Activated CD4-positive, alpha-beta memory T cell treated with anti-CD3 and anti-CD28 coated beads for 36 hours (primary cell): ENCODE measurements at regions not wholly inside any gene's neighbourhood (a gene's known extent, or its start where the extent isn't known, plus 50 kb on each side); places are given as distances from the start of the nearest gene placed in this dataset.

ENCODE experiments used
- CTCF ChIA-PET: fragments of 350-600 bp; sonication (Branson Sonifier 250); formaldehyde crosslinking; loops from one replicate; lab custom pipeline; 2021; ENCODE audit warnings: antibody characterized with exemption, inconsistent platforms; lab: Charles Lee
- POLR2A ChIA-PET: fragments of 350-600 bp; sonication (Branson Sonifier 250); formaldehyde crosslinking; loops from one replicate; lab custom pipeline; 2021; ENCODE audit warnings: antibody characterized with exemption; lab: Charles Lee
- DNase-seq: peaks from one replicate; pipeline ENCODE4 v3.0.0-alpha.2; 2020
- H3K27ac Mint-ChIP-seq: one replicate; pipeline ENCODE4 v1.8.0; 2021; ENCODE audit warnings: mixed read lengths
- H3K27me3 Mint-ChIP-seq: one replicate; pipeline ENCODE4 v1.8.0; 2021; ENCODE audit warnings: mixed read lengths
- H3K36me3 Mint-ChIP-seq: one replicate; pipeline ENCODE4 v1.8.0; 2021; ENCODE audit warnings: mixed read lengths
- H3K4me1 Mint-ChIP-seq: one replicate; pipeline ENCODE4 v1.8.0; 2021; ENCODE audit warnings: low read depth, mixed read lengths
- H3K4me3 Mint-ChIP-seq: one replicate; pipeline ENCODE4 v1.8.0; 2021; ENCODE audit warnings: mild to moderate bottlenecking, mixed read lengths
- H3K9me3 Mint-ChIP-seq: one replicate; pipeline ENCODE4 v1.8.0; 2021; ENCODE audit warnings: mixed read lengths
- intact Hi-C: fragments of 100-400 bp; cut with micrococcal nuclease; formaldehyde crosslinking; loops from one replicate; pipeline ENCODE4 v1.15.1; 2023

DNA sequence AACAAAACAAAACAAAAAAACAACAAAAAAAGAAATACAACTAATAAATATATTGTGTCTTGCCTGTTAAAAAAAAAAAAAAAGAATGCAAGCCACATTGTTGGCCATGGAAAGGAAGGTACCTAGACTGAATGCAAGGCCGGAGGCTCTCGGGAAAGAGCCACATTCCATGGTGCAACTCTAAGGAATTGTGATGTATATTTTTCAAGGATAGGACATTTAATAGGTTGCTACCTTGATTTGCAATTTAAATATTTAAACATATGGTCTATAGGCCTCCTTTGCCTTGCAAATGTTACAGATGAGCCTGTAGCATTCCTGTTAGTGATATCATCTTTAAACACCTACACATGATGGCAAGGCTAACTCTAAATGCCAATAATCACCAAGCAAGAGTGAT is 650.9 kb downstream of the TOX3 start:
- H3K4me3 Mint-ChIP-seq = no peak overlapping the region
- H3K27ac Mint-ChIP-seq = no peak overlapping the region
- CTCF ChIA-PET = no interaction called here
- H3K36me3 Mint-ChIP-seq = no peaks in the 10 kb centered on the region
- DNase-seq = no peak
- no peaks in the 10 kb centered on the region for H3K4me1 Mint-ChIP-seq
- peaks cover 4% of the 10 kb centered on the region for H3K9me3 Mint-ChIP-seq
- POLR2A ChIA-PET = no interaction called here
- no peaks in the 10 kb centered on the region for H3K27me3 Mint-ChIP-seq
- intact Hi-C loops = no loop called here

DNA sequence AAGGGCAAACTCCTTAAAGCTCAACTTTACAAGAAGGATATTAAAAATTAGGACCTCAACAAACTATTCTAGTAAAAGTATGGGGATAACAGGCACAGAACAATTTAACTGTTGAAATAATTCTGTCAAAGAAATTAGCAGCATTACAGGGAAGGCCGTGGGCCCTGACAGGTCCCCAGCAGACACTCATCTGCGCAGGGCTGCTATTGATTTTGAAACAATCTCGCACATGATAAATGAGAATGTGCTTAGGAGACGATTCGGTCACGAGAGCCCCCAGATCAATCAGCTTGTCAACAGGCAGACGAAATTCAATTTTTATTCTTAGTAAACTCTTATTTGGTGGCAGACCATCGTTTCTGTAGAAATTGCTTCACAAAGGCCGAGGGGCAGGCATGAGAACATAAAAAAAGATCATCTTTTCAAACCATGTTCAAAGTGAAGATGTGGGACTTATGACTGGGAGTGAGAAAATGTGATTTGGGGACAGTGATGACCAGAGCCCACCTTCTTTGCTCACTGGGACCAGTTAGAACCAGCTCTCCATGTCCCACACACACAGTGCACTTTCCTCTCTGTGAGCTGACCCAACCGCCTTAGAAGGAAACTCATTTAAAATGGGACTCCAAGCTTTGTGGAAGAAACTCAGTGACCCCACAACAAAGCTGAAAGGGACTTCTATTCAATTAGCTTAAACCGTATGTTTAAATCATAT is 654.5 kb downstream of the TOX3 start:
- H3K4me1 Mint-ChIP-seq = no peaks in the 10 kb centered on the region
- H3K27me3 Mint-ChIP-seq = no peaks in the 10 kb centered on the region
- ChIA-PET POLR2A (no interaction called here), CTCF (no interaction called here)
- no peak overlapping the region for H3K4me3 Mint-ChIP-seq
- peaks cover 8% of the 10 kb centered on the region for H3K9me3 Mint-ChIP-seq
- intact Hi-C loops = no loop called here
- no peak overlapping the region for H3K27ac Mint-ChIP-seq
- H3K36me3 Mint-ChIP-seq = no peaks in the 10 kb centered on the region
- no peak for DNase-seq

DNA sequence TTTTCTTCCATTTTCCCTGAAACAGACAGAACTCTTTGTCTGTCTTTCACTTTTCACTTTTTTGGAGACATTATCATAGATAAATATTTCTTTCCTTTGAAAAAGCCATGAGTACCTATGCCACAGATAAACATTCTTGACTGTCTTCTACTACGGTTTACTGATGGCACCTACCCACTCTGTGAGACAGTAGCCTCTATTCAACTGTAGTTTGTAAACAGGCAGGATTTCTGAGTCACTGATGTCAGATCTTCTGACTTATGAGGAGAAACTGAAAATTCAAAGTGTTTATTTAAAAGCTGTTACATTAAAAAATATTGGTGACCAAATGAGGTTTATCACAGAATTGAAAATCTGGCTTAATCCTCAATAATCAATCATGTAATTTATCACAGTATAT is 658.4 kb downstream of the TOX3 start:
- no peak for DNase-seq
- ChIA-PET POLR2A (no interaction called here), CTCF (no interaction called here)
- no peaks in the 10 kb centered on the region for H3K4me1 Mint-ChIP-seq
- no peak overlapping the region for H3K27ac Mint-ChIP-seq
- peaks cover 4% of the 10 kb centered on the region for H3K9me3 Mint-ChIP-seq
- intact Hi-C loops = no loop called here
- H3K4me3 Mint-ChIP-seq = no peak overlapping the region
- no peaks in the 10 kb centered on the region for H3K27me3 Mint-ChIP-seq
- no peaks in the 10 kb centered on the region for H3K36me3 Mint-ChIP-seq

DNA sequence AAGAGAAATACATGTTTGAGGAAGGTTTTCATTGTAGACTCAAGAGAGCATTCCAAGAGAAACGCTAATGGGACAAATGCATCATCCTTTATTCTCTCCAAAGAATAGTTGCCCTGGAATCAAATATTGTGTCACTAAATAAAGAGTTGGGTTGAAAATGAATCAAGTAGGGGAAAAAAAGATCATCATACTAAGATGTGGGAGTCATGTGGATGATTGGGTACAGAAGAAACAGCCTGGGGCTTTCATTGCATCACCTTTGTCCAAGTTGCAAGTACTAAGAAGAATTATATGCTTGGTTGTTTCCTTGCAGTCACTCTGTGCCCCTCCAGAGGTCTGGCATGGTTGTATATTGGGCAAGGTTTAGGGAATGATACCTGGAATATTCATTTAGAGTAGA is 658.9 kb downstream of the TOX3 start:
- Mint-ChIP-seq H3K27me3 (no peaks in the 10 kb centered on the region), H3K4me1 (no peaks in the 10 kb centered on the region), H3K9me3 (peaks cover 4% of the 10 kb centered on the region), H3K4me3 (no peak overlapping the region), H3K36me3 (no peaks in the 10 kb centered on the region), H3K27ac (no peak overlapping the region)
- intact Hi-C loops = no loop called here
- ChIA-PET CTCF (no interaction called here), POLR2A (no interaction called here)
- DNase-seq = no peak

DNA sequence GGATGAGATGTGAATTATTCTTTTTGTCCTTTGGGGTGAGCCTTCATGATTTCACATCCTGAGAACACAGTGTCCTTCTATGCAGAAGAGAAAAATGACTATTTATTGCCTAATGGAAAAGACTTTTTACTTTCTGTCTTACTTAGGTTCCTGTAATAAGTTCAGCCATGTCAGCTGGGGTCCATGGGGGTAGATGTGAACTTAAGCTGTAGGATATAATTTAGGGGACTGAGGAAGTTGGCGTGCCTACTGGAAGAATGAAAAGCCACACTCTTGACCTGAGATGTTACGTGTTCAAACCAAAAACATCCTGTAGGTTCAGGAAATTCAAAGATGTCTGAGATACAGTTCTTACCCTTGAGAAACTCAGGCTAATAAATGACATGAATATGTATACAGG is 660.5 kb downstream of the TOX3 start:
- Mint-ChIP-seq H3K9me3 (peaks cover 4% of the 10 kb centered on the region), H3K27me3 (no peaks in the 10 kb centered on the region), H3K36me3 (no peaks in the 10 kb centered on the region), H3K4me3 (no peak overlapping the region), H3K4me1 (no peaks in the 10 kb centered on the region), H3K27ac (no peak overlapping the region)
- POLR2A ChIA-PET = no interaction called here
- CTCF ChIA-PET = no interaction called here
- no peak for DNase-seq
- intact Hi-C loops = no loop called here

DNA sequence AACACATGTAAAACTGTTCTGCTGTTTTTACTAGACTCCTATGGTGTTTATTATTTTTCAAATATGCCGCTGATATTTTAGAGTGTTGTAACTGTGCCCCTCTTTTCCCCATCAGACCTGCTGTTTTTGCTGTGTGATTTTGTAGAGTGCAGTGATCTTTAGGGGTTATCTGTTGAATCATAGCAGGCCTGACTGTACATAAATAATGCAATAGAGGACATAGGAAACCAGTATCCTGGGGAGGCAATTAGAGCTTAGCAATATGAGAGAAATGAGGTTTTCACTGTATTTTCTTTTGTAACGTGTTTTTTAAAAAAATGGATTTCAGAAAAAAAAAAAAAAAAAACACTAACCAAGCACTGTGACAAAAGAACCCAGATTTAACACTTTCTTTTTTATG is 662.2 kb downstream of the TOX3 start:
- intact Hi-C loops = no loop called here
- Mint-ChIP-seq H3K27ac (no peak overlapping the region), H3K27me3 (no peaks in the 10 kb centered on the region), H3K4me1 (no peaks in the 10 kb centered on the region), H3K36me3 (no peaks in the 10 kb centered on the region), H3K9me3 (no peaks in the 10 kb centered on the region), H3K4me3 (no peak overlapping the region)
- DNase-seq = no peak
- ChIA-PET CTCF (no interaction called here), POLR2A (no interaction called here)

DNA sequence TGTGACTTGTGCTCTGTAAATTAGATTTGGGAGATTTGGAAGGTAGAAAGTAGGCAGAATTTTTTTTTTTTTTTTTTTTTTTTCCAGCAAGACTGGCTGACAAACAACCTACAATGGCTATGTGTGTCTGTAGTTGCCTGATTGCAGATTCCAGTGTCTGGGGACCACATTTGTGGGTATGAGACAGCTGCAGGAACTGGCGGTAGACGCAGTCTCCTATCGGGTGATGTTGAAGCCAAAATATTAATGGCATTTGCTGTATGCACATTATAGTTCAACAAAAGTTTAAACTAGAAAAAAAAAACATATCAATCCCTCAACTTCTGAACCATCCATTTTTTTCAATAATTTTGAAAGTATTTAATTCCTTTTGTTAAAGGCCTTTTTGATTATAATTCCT is 665.2 kb downstream of the TOX3 start:
- H3K9me3 Mint-ChIP-seq = no peaks in the 10 kb centered on the region
- DNase-seq = no peak
- no peak overlapping the region for H3K4me3 Mint-ChIP-seq
- H3K4me1 Mint-ChIP-seq = no peaks in the 10 kb centered on the region
- no peaks in the 10 kb centered on the region for H3K36me3 Mint-ChIP-seq
- no peaks in the 10 kb centered on the region for H3K27me3 Mint-ChIP-seq
- ChIA-PET CTCF (no interaction called here), POLR2A (no interaction called here)
- H3K27ac Mint-ChIP-seq = no peak overlapping the region
- intact Hi-C loops = no loop called here

DNA sequence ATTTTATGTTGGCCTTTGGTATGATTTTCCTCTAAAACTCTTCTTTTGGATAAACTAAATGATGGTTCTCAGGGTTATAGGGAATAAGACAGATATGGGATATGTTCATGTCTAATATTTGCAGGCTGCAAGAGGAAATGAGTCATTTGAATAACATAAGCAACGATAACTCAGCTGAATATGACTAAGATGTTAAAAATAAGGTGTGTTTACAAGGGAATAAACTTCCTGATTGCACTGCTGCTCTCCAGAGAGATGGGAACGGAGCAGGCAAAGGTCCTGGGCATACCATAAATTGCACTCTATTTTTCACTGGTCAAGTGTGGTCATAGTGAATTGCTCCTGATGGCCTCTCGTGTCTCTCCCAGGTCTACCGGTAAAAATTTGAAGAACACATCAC is 666.2 kb downstream of the TOX3 start:
- Mint-ChIP-seq H3K27me3 (no peaks in the 10 kb centered on the region), H3K36me3 (no peaks in the 10 kb centered on the region), H3K4me3 (no peak overlapping the region), H3K9me3 (peaks cover 3% of the 10 kb centered on the region), H3K4me1 (no peaks in the 10 kb centered on the region), H3K27ac (no peak overlapping the region)
- DNase-seq = no peak
- POLR2A ChIA-PET = no interaction called here
- intact Hi-C loops = no loop called here
- CTCF ChIA-PET = no interaction called here

DNA sequence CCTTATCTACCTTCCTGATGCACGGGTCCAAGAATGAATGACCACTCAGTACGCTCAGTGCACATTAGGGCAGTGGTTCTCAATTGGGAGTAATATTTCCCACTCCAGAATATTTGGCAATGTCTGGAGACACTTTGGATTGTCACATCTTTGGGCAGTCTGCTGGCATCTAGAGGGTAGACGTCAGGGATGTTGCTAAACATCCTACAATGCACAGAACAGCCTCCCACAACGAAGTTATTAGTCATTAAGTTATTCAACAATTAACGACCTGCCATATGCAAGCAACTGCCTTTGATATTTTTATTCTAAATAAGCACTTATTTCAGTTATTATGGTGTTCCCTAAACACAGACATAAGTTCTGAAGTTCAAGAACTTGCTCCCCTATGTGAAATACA is 669.3 kb downstream of the TOX3 start:
- Mint-ChIP-seq H3K9me3 (peaks cover 10% of the 10 kb centered on the region), H3K27ac (no peak overlapping the region), H3K27me3 (no peaks in the 10 kb centered on the region), H3K4me3 (no peak overlapping the region), H3K36me3 (no peaks in the 10 kb centered on the region), H3K4me1 (no peaks in the 10 kb centered on the region)
- CTCF ChIA-PET = no interaction called here
- intact Hi-C loops = no loop called here
- DNase-seq = no peak
- POLR2A ChIA-PET = no interaction called here

DNA sequence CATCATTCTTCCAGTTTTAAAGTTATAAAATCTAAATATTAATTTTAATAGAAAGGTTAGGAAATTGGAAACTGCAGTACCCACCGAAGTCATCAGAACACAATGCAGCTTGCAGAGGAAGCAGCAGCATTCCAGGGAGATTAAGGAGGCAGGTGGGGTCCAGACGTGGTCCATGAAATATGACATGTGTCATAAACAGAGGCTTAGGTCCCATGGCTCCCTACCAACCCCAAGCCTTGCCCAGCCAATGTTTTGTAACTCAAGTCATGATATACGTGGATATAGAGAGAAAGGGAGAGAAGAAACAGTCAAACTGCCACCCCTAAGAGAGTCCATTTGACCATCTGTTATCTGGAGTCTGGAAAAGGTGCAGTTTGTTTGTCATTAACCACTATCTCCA is 670.0 kb downstream of the TOX3 start:
- CTCF ChIA-PET = no interaction called here
- H3K36me3 Mint-ChIP-seq = no peaks in the 10 kb centered on the region
- POLR2A ChIA-PET = no interaction called here
- no peaks in the 10 kb centered on the region for H3K27me3 Mint-ChIP-seq
- H3K4me3 Mint-ChIP-seq = no peak overlapping the region
- no peaks in the 10 kb centered on the region for H3K4me1 Mint-ChIP-seq
- intact Hi-C loops = no loop called here
- no peak overlapping the region for H3K27ac Mint-ChIP-seq
- DNase-seq = no peak
- H3K9me3 Mint-ChIP-seq = peaks cover 10% of the 10 kb centered on the region

DNA sequence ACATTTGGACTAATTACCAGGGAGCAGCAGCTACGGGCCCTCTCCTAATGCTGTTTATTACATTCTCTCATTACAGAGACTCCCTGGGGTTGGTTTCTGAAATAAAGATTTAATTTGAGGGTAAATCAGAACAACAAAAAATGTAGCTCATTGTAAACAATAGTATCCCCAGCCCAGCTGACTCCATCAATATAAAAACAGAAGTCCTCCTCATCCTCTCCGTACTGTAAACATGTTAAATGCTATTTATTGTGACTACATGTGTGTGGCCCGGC is 670.4 kb downstream of the TOX3 start:
- Mint-ChIP-seq H3K27me3 (no peaks in the 10 kb centered on the region), H3K4me3 (no peak overlapping the region), H3K27ac (no peak overlapping the region), H3K9me3 (peaks cover 10% of the 10 kb centered on the region), H3K36me3 (no peaks in the 10 kb centered on the region), H3K4me1 (no peaks in the 10 kb centered on the region)
- ChIA-PET CTCF (no interaction called here), POLR2A (no interaction called here)
- no peak for DNase-seq
- intact Hi-C loops = no loop called here

DNA sequence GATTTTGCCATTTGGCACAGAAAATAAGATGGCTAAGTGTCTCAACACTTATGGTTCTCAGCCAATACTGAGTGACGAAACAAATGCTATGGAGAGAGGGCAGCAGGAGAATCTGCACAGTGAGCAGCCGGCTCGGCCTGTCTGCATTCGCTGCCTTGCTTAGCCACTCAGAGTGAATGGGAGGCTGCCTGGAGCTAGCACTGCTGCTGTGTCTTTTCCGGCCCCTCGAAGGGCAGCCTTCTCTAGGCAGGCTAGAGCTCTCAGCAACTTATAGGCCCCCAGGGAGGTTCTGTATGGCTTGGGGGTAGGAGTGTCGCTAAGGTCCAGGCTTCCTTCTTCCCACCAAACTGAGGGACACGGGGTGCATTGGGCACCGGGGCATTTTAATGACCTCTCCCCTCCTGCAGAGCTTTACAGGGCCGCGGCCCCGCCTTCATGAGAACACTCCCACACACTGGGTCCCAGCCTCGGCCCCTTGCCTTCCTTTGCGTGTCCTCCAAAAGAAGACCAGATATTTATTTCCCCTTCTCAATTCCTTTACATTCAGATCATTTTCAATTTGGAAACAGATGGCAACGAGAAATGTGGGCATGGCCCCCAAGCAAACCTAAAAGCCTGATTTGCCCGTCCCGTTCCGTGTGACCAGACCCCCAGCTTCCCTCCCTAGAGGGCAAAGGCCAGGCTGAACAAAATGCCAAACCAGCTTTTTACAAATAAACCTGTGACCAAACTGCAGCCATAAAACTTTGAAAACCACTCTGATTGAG is 670.9 kb downstream of the TOX3 start:
- H3K27ac Mint-ChIP-seq = no peak overlapping the region
- no peaks in the 10 kb centered on the region for H3K36me3 Mint-ChIP-seq
- CTCF ChIA-PET = no interaction called here
- DNase-seq = no peak
- intact Hi-C loops = no loop called here
- no peaks in the 10 kb centered on the region for H3K27me3 Mint-ChIP-seq
- peaks cover 10% of the 10 kb centered on the region for H3K9me3 Mint-ChIP-seq
- no peaks in the 10 kb centered on the region for H3K4me1 Mint-ChIP-seq
- POLR2A ChIA-PET = no interaction called here
- no peak overlapping the region for H3K4me3 Mint-ChIP-seq

DNA sequence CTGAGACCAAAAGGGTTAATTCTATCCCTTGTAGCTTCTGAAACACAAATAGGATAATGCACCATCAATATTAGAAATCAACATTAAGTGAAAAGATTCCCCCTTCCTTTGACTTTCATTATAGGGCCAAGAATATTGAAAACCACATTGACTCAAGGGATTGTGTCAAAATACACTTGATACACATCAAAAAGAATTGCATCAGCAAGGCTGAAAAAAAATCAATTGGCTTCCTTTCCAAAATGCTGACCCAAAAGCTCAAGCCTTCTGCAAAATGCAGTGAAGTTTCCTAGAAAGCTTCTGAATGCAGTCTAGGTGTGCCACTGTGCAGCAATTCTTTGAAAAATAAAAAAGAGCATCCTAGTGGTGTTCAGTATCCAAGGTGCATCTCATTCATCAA is 674.4 kb downstream of the TOX3 start:
- Mint-ChIP-seq H3K9me3 (peaks cover 16% of the 10 kb centered on the region), H3K4me3 (no peak overlapping the region), H3K27ac (no peak overlapping the region), H3K4me1 (no peaks in the 10 kb centered on the region), H3K27me3 (no peaks in the 10 kb centered on the region), H3K36me3 (no peaks in the 10 kb centered on the region)
- DNase-seq = no peak
- intact Hi-C loops = no loop called here
- ChIA-PET POLR2A (no interaction called here), CTCF (interaction anchor here (0.7 kb wide), 1 partner anchor 63 kb away, joined by 4 read pairs; no protein-coding TSS in a partner anchor)
